Ishikawa (cell line): ENCODE measurements at regions not wholly inside any gene's neighbourhood (a gene's known extent, or its start where the extent isn't known, plus 50 kb on each side); places are given as distances from the start of the nearest gene placed in this dataset.

Source experiments
- CEBPB ChIP-seq: IDR thresholded peaks from 2 replicates; pipeline ENCODE4 v1.6.1; 2012
- CREB1 ChIP-seq: IDR thresholded peaks from 2 replicates; pipeline ENCODE4 v1.6.1; 2012; ENCODE audit warnings: low read depth
- EP300 ChIP-seq: IDR thresholded peaks from 2 replicates; pipeline ENCODE4 v1.6.1; 2012; ENCODE audit warnings: borderline replicate concordance
- FOXM1 ChIP-seq: IDR thresholded peaks from 2 replicates; pipeline ENCODE4 v1.6.1; 2012; ENCODE audit warnings: low read depth, borderline replicate concordance
- MAX ChIP-seq: IDR thresholded peaks from 2 replicates; pipeline ENCODE4 v1.6.1; 2012
- REST ChIP-seq: IDR thresholded peaks from 2 replicates; pipeline ENCODE4 v1.6.1; 2012; ENCODE audit warnings: low read depth, mild to moderate bottlenecking
- TAF1 ChIP-seq: IDR thresholded peaks from 2 replicates; pipeline ENCODE4 v1.6.1; 2012; ENCODE audit warnings: low read depth, mild to moderate bottlenecking
- TCF12 ChIP-seq: IDR thresholded peaks from 2 replicates; pipeline ENCODE4 v1.6.1; 2012; ENCODE audit warnings: low read depth
- TEAD4 ChIP-seq: IDR thresholded peaks from 2 replicates; pipeline ENCODE4 v1.6.1; 2012
- YY1 ChIP-seq: IDR thresholded peaks from 2 replicates; pipeline ENCODE4 v1.6.1; 2012; ENCODE audit warnings: low read depth
- ZBTB7A ChIP-seq: IDR thresholded peaks from 2 replicates; pipeline ENCODE4 v1.6.1; 2012; ENCODE audit warnings: low read depth

GRCh38 chr6:53428886-53429285 is 80.1 kb upstream of the ELOVL5 start:
- no peak for TF ChIP-seq REST
- TF ChIP-seq TAF1 = no peak
- TF ChIP-seq MAX = no peak
- no peak for TF ChIP-seq FOXM1
- TF ChIP-seq ZBTB7A = no peak
- no peak for TF ChIP-seq YY1
- no peak for TF ChIP-seq CEBPB
- TF ChIP-seq TEAD4 = no peak
- no peak for TF ChIP-seq TCF12
- no peak for TF ChIP-seq EP300
- TF ChIP-seq CREB1 = no peak
